ENCODE measurements at regions not wholly inside any gene's neighbourhood (a gene's known extent, or its start where the extent isn't known, plus 50 kb on each side); places are given as distances from the start of the nearest gene placed in this dataset.
"Not testable (repeated sequence)": the region's sequence is repeated elsewhere in the genome, so short reads cannot be mapped to it uniquely, and the experiment has no call there.

- no peak for DNase-seq
These were observed 336.6 kb upstream of the DAB2 start for GRCh38 chr5:39761199-39761950.

GRCh38 chr5:39760385-39761198 lies 335.8 kb upstream of the DAB2 start:
- DNase-seq = no peak

DNA sequence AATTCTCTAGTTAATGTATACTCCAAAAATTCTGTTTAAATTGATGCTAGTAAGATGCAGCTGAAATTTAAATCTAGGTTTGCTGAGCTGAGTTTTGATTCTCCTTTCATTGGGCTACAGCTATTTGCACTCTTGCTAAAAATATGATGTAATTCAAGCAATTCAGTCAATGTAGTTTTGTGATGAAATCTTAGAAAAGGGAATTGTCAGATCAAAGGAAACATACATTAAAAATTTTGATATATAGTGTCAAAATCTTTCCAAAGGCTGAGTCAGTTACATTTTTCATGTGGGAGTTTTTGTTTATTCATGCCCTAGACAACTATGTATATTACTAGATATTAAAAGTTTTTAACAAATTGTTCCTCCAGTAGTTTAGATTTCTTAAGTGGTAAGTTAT lies 334.9 kb upstream of the DAB2 start:
- no peak for DNase-seq

- no peak for DNase-seq
These were observed 333.6 kb upstream of the DAB2 start for GRCh38 chr5:39758426-39758825.

DNA sequence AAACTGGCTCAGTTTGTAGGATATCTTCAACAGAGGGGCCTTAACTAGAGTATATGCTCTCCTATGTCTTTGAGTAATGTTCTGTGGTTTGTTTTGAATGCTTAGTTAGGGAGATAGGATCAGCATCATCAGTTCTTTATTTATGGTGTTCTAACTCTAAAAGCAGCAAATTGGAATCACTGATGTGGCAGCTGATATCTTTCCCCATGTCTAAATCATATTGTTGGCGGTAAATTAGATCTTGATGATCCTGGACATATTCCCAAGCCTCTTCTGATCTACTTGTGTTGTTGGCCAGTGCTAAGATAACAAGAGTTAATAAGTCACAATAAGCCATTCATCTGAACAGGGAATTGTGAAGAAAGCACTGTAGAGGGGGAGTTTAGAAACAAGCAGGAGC lies 332.4 kb upstream of the DAB2 start:
- no peak for DNase-seq

GRCh38 chr5:39755986-39756385 lies 331.2 kb upstream of the DAB2 start:
- peak in 11 of 56 donors; percentile 2 to 59 (median 16) for DNase-seq

- no peak for DNase-seq
These were observed 330.7 kb upstream of the DAB2 start for GRCh38 chr5:39755452-39755851.

DNA sequence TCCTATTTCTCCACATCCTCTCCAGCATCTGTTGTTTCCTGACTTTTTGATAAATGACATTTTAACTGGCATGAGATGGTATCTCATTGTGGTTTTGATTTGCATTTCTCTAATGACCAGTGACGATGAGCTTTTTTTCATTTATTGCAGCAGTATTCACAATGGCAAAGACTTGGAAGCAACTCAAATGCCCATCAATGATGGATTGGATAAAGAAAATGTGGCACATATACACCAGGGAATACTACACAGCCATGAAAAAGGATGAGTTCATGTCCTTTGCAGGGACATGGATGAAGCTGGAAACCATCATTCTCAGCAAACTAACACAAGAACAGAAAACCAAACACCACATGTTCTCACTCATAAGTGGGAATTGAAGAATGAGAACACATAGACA lies 329.0 kb upstream of the DAB2 start:
- not testable (repeated sequence) for DNase-seq

DNA sequence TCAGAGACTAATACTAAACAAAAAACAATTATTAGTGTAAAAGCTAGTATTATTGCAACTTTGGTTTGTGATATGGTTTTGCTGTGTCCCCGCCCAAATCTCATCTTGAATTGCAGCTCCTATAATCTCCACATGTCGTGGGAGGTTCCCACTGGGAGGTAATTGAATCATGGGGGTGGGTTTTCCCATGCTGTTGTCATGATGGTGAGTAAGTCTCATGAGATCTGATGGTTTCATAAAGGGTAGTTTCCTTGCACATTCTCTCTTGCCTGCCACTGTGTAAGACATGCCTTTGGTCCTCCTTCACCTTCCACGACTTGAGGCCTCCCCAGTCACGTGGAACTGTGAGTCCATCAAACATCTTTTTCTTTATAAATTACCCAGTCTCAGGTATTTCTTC lies 325.9 kb upstream of the DAB2 start:
- DNase-seq = no peak

- DNase-seq = no peak
These were observed 318.1 kb upstream of the DAB2 start for GRCh38 chr5:39742916-39743315.

- DNase-seq = no peak
These were observed 315.6 kb upstream of the DAB2 start for GRCh38 chr5:39740404-39740803.

DNA sequence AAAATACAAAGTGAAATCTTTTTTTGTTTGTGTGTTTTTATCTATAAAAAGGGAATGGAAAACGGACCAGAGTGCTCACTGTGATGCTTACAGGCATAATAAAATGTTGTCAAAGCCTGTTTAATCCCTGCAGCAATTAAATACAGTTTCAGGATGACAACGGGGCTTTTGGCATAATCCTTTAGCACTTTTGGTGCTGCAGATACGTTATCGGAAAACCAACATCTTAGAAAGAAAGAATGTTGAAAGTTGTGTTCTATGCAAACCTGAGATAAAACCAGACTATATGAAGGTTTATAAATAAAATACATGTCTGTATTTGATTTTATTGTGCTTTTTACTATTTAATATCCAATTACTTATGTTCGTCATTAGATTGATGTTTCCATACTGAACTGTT lies 307.4 kb upstream of the DAB2 start:
- DNase-seq = no peak

DNA sequence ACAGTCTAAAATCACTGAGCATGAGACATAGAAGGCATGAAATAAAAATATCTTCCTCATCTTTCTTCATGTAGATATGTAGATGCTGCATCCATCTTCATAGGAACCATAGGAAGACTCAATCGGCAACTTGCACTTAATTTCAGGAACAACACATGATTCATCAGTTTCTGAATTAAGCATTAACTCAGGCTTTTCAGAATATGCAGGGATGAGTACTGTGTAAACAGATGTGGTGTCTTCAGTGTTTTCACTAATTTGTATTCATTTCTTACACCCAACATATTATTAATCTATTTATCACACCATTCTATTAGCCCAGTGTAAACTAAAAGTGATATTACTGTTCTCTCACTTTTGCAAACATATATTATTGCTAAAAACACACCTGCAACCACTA lies 305.9 kb upstream of the DAB2 start:
- DNase-seq = no peak

DNA sequence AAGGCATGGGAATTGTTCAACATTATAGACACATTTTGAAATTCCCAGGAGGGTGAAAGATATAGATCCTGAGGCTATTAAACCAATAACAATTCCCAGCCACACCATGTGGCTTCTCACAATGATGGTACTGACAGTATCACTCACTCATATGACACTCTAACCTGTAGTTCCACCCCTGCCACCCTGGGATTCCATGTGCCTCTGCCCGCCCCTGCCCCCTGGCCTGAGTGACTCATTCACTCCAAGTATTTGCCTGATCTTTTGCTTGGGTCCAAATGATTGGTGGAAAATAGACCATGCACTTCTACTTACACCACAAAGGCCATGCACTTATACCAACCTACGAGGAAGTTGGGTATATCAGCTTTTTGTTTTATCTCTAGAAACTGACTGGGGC lies 305.2 kb upstream of the DAB2 start:
- DNase-seq = no peak

DNA sequence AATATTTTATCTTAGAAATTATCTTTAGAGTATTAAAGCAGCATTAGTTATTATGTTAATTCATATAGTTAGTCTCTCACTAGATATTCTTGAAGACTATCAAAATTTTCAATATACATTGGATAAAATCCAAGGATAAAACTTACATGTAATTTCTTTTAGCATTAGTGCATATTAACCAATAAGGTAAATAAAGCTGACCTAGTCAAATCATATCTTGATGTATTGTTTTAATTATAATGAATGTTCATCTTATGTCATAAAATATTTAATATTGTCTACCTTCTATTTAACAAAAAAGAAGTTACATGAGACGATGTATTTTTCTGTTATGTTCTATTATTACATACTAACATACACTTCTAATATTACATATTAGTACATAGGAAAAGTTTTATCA lies 301.7 kb upstream of the DAB2 start:
- DNase-seq = no peak

- no peak for DNase-seq
These were observed 296.6 kb upstream of the DAB2 start for GRCh38 chr5:39721394-39721793.

DNA sequence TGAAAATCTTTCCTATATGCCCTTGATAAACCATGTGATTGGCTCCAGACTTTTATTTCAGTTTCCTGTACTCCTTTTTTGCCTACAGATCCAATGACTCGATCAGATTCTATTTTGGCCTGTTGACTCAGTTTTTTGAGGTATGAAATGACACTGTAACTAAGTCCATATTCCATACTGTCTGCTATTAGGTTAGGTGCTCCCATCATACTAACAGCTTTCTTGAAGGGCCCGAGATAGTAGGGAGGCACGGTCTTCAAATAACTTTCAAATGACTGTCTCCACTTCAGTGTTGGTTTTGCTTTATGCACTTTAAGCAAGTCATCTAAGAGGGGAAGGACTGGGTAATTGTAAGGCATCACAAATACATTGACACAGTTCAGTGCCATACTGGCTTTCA lies 295.4 kb upstream of the DAB2 start:
- DNase-seq = no peak

DNA sequence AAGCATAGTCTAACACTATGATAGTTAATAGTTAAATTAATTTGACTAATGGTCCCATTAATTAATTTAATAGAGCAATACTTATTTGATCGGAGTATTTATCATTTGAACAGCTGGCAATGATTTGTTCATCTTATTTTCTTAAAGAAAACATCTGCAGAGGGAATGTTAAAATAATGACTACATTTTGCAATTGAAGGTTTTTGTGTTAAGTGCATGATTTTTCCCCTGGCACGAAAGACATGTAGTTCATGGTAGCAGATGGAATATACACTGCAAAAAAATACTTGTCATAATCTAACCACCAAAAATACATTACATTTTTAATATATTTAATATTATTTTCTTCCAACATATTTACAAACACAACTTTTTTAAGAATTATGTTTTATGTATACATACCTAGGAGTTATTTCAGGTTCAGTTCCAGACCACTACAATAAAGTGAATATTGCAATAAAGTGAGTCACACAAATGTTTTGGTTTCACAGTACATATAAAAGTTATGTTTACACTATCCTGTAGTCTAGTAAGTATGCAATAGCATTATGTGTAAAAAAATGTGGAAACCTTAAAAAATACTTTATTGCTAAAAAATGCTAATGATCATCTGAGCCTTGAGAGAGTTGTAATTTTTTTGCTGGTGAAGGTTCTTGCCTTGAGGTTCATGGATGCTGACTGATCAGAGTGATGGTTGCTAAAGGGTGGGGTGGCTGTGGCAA lies 292.6 kb upstream of the DAB2 start:
- DNase-seq = no peak

DNA sequence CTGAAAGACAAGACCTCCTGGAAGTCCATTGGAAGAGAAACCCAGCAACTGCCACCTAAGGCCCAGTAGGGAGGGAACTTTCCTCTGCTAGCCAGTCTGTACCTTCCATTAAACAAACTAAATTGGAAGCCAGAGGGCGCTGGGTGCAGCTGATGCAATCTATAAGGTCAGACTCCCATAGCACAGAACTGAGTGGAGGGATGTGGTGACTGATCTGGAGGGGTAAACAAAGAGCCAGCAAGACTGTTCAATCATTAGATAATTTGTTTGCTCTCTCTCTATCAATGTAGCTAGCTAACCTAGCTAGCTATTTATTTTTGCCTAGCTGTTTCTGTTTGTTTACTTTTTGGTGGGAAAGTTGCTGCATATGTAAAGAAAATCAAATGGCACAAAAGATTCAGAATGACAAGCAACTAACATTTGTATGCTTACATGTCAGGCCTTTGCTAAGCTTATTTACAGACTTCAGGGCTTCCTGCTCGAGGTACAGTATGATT lies 291.8 kb upstream of the DAB2 start:
- peak in 1 of 56 donors; percentile 0 for DNase-seq

DNA sequence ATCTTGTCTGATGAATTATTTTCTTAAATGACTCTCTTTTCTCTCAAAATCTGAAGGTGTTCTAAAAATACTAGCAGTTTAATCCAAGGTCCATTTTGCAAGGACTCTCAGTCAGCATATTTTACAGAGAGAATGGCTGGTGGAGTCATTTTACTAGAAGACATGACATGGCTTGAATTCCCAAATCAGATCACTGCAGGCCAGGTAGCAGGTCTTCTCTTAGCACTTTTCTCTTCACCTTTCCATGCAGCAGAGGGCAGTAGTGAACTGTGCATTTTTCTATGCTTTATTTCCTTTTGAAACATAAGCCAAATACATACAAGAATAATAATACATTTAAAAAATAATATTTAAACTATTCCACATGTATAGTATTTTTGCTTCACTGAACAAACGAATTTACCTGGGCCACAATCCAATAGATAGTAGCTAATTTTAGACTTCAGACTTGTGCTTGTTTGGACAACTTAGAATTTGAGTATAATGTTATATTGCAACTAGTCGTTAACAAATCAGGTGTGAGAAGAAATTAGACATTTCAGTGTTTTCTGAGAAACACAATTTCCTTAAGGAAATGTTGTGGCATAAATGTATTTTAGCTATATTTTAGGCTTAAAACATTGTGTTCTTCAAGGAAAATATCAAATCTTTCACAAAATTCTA lies 289.4 kb upstream of the DAB2 start:
- peak in 11 of 56 donors; percentile 1 to 32 (median 4) for DNase-seq

GRCh38 chr5:39713250-39713916 lies 288.6 kb upstream of the DAB2 start:
- DNase-seq = no peak
